Endothelial cell of umbilical vein (primary cell): ENCODE measurements at regions not wholly inside any gene's neighbourhood (a gene's known extent, or its start where the extent isn't known, plus 50 kb on each side); places are given as distances from the start of the nearest gene placed in this dataset.

ENCODE experiments used
- BruUV-seq: library from RNA; stranded (reverse); fragments of 400-500 nt; replicated peaks from 2 replicates; lab custom pipeline; 2021; lab: Mats Ljungman, UMichigan
- CTCF ChIA-PET: fragments of 300-600, 350-600 bp; sonication (Branson Sonifier 250); formaldehyde crosslinking; loops from one replicate; lab custom pipeline; 2021; ENCODE audit warnings: antibody characterized with exemption, inconsistent platforms; lab: Charles Lee
- POLR2A ChIA-PET: fragments of 300-600, 350-600 bp; sonication (Branson Sonifier 250); formaldehyde crosslinking; loops from one replicate; lab custom pipeline; 2021; ENCODE audit warnings: antibody characterized with exemption, inconsistent platforms; lab: Charles Lee
- DNase-seq: peaks from one replicate; pipeline ENCODE4 v3.0.0-alpha.2; 2011; ENCODE audit warnings: low read depth, low spot score
- FAIRE-seq: peaks from 2 replicates; lab custom pipeline; 2011; peaks lifted over from hg19 to GRCh38; lab: Jason Lieb, UNC
- H2AFZ ChIP-seq: 2 replicates; pipeline ENCODE4 v1.6.0; 2012; ENCODE audit warnings: low read depth, low read length, control low read depth, inconsistent platforms
- H3K27ac ChIP-seq: 2 replicates; pipeline ENCODE4 v1.5.1; 2011; ENCODE audit warnings: low read depth, mild to moderate bottlenecking, control low read depth, low read length, moderate library complexity; ENCODE audit not compliant: insufficient read depth
- H3K27me3 ChIP-seq, 2 experiments: 2 replicates each; pipeline versions ENCODE4 v1.6.0 to v1.6.1; 2011; ENCODE audit warnings: low read length in 2 of 2, mixed read lengths in 1 of 2; ENCODE audit not compliant: control insufficient read depth in 2 of 2, insufficient read depth in 2 of 2
- H3K36me3 ChIP-seq, 2 experiments: 2 replicates in 1 of 2; 3 replicates in 1 of 2; pipeline ENCODE4 v1.5.1; 2011; ENCODE audit warnings: low read length in 2 of 2, mild to moderate bottlenecking in 1 of 2, moderate library complexity in 1 of 2; ENCODE audit not compliant: control insufficient read depth in 2 of 2, insufficient read depth in 2 of 2; ENCODE audit errors: extremely low read depth in 1 of 2
- H3K4me1 ChIP-seq: 3 replicates; pipeline ENCODE4 v1.5.1; 2011; ENCODE audit warnings: mild to moderate bottlenecking, low read length; ENCODE audit not compliant: control insufficient read depth, insufficient read depth; ENCODE audit errors: extremely low read depth
- H3K4me2 ChIP-seq: 2 replicates; pipeline ENCODE4 v1.6.1; 2011; ENCODE audit warnings: low read length, control low read depth, mixed read lengths; ENCODE audit not compliant: insufficient read depth
- H3K4me3 ChIP-seq, 3 experiments: fragments of 200-600 bp in 1 of 3; sonication (generic), shearing (Covaris generic) in 1 of 3; replicated peaks in 1 of 3; 2 replicates each; pipeline ENCODE4 v1.5.1; 2011 to 2016; ENCODE audit warnings: control low read depth in 3 of 3, low read length in 3 of 3, mild to moderate bottlenecking in 2 of 3, inconsistent platforms in 1 of 3, low read depth in 1 of 3, moderate library complexity in 1 of 3; ENCODE audit not compliant: insufficient read depth in 1 of 3
- H3K79me2 ChIP-seq: 2 replicates; pipeline ENCODE4 v1.6.0; 2012; ENCODE audit warnings: low read length, inconsistent platforms; ENCODE audit not compliant: control insufficient read depth, insufficient read depth
- H3K9ac ChIP-seq: replicated peaks from 2 replicates; pipeline ENCODE3; 2011; ENCODE audit warnings: low read length, control low read depth; ENCODE audit not compliant: insufficient read depth; ENCODE audit errors: extremely low read depth
- H3K9me1 ChIP-seq: replicated peaks from 3 replicates; pipeline ENCODE4 v1.6.0; 2011; ENCODE audit warnings: mild to moderate bottlenecking, low read length; ENCODE audit not compliant: control insufficient read depth, insufficient read depth; ENCODE audit errors: extremely low read depth
- H3K9me3 ChIP-seq: replicated peaks from 2 replicates; pipeline ENCODE4 v1.5.1; 2012; ENCODE audit warnings: low read length, inconsistent platforms; ENCODE audit not compliant: control insufficient read depth, insufficient read depth
- H4K20me1 ChIP-seq: replicated peaks from 2 replicates; pipeline ENCODE3; 2011; ENCODE audit warnings: mild to moderate bottlenecking, low read length; ENCODE audit not compliant: control insufficient read depth, insufficient read depth; ENCODE audit errors: extremely low read depth
- CTCF ChIP-seq, 2 donors: IDR thresholded peaks; 1 replicate in 1 of 2; 2 replicates in 1 of 2; pipeline ENCODE4 v1.5.1; 2011; ENCODE audit warnings: low read length in 2 of 2, mild to moderate bottlenecking in 2 of 2, moderate library complexity in 2 of 2, control low read depth in 1 of 2, inconsistent platforms in 1 of 2, low read depth in 1 of 2; ENCODE audit not compliant: insufficient read depth in 1 of 2; ENCODE audit errors: extremely low read depth in 1 of 2
- EZH2 ChIP-seq: IDR thresholded peaks from 2 replicates; pipeline ENCODE4 v1.6.1; 2012; ENCODE audit warnings: borderline replicate concordance, low read depth, mild to moderate bottlenecking, moderate library complexity, low read length, inconsistent platforms; ENCODE audit not compliant: severe bottlenecking
- FOS ChIP-seq: IDR thresholded peaks from 2 replicates; pipeline ENCODE4 v1.6.1; 2011; ENCODE audit warnings: mild to moderate bottlenecking, low read length, moderate library complexity, borderline replicate concordance; ENCODE audit not compliant: insufficient read depth
- GATA2 ChIP-seq: IDR thresholded peaks from 2 replicates; pipeline ENCODE4 v1.7.0; 2011; ENCODE audit warnings: low read depth, mild to moderate bottlenecking, moderate library complexity, mixed read lengths, low read length; ENCODE audit not compliant: insufficient read length, insufficient read depth
- JUN ChIP-seq: IDR thresholded peaks from 2 replicates; pipeline ENCODE4 v1.6.1; 2011; ENCODE audit warnings: borderline replicate concordance, low read depth; ENCODE audit not compliant: insufficient read length, insufficient read depth
- MAX ChIP-seq: IDR thresholded peaks from 2 replicates; pipeline ENCODE4 v1.6.1; 2011; ENCODE audit not compliant: insufficient read depth, insufficient read length
- MYC ChIP-seq: IDR thresholded peaks from one replicate; pipeline ENCODE4 v1.6.1; 2011; ENCODE audit warnings: mild to moderate bottlenecking, low read depth, low read length
- POLR2A ChIP-seq: IDR thresholded peaks from 2 replicates; pipeline ENCODE4 v1.6.1; 2012; ENCODE audit warnings: low read depth, mild to moderate bottlenecking, control low read depth, low read length
- POLR2AphosphoS5 ChIP-seq: IDR thresholded peaks from 2 replicates; pipeline ENCODE4 v1.6.1; 2012; ENCODE audit warnings: low read depth, mild to moderate bottlenecking, control low read depth, low read length, moderate library complexity; ENCODE audit not compliant: insufficient read depth
- dilution Hi-C: fragments of 300-500 bp; cut with MboI; formaldehyde crosslinking; loops from one replicate; pipeline ENCODE4 v1.15.0; 2019; ENCODE audit warnings: low sequenced_read_pairs; ENCODE audit not compliant: extremely low pct_ligation_motif_present
- intact Hi-C: fragments of 100-400 bp; cut with micrococcal nuclease; formaldehyde crosslinking; loops from one replicate; pipeline ENCODE4 v1.10.0; 2022

GRCh38 chr6:22470454-22471131 lies 98.8 kb upstream of the HDGFL1 start:
- intact Hi-C loops (loop anchor here (1.0 to 2.0 kb wide), 6 partner anchors 22 to 878 kb away; partner anchors contain the start of gene SOX4), dilution Hi-C loops (no loop called here)
- no peak overlapping the region for H3K9ac ChIP-seq
- H3K9me1 ChIP-seq, result no peaks in the 10 kb centered on the region
- TF ChIP-seq CTCF (IDR thresholded peaks at IDR 0.05; ENCODE audit: extremely low read depth in 1 of 2, insufficient read depth in 1 of 2, low read depth in 1 of 2, low read length in 2 of 2) (no peak), GATA2 (no peak), POLR2A (no peak), JUN (no peak), POLR2AphosphoS5 (no peak), MAX (no peak), EZH2 (no peak), FOS (no peak), MYC (no peak)
- H4K20me1 ChIP-seq, result no peaks in the 10 kb centered on the region
- H3K4me2 ChIP-seq, result peak overlapping the region; percentile 65
- H3K36me3 ChIP-seq, result no peaks in the 10 kb centered on the region
- no peaks in the 10 kb centered on the region for H3K79me2 ChIP-seq
- DNase-seq (no peak), FAIRE-seq (no peak)
- ChIA-PET POLR2A (interaction anchor here (0.6 to 0.7 kb wide), 2 partner anchors 323 to 415 kb away, joined by 3 read pairs; no protein-coding TSS in a partner anchor), CTCF (interaction anchor here (0.7 to 1.0 kb wide), 3 partner anchors 9 to 883 kb away, joined by 3 to 4 read pairs (median 3); no protein-coding TSS in a partner anchor)
- no peak overlapping the region for H2AFZ ChIP-seq
- H3K27me3 ChIP-seq, result no peaks in the 10 kb centered on the region
- H3K9me3 ChIP-seq, result no peaks in the 10 kb centered on the region
- H3K4me1 ChIP-seq, result peaks cover 27% of the 10 kb centered on the region
- H3K4me3 ChIP-seq, result no peak overlapping the region
- BruUV-seq, result no TSS peak
- H3K27ac ChIP-seq, result peak overlapping the region; percentile 56
